ENCODE measurements at regions not wholly inside any gene's neighbourhood (a gene's known extent, or its start where the extent isn't known, plus 50 kb on each side); places are given as distances from the start of the nearest gene placed in this dataset.

GRCh38 chr16:52090080-52090479 lies 456.9 kb downstream of the TOX3 start:
- H3K36me3 ChIP-seq (ENCODE audit: control insufficient read depth, insufficient read depth, low read length): no peaks in the 10 kb centered on the region
- no peaks in the 10 kb centered on the region for H3K27me3 ChIP-seq (ENCODE audit: control insufficient read depth, insufficient read depth, low read length, poor library complexity, severe bottlenecking)
- H3K4me3 ChIP-seq (ENCODE audit: insufficient read depth, low read depth, low read length): no peak overlapping the region
- no peaks in the 10 kb centered on the region for H3K4me1 ChIP-seq (ENCODE audit: control insufficient read depth, insufficient read depth, low read length)
- no peaks in the 10 kb centered on the region for H3K9me3 ChIP-seq (ENCODE audit: control insufficient read depth, low read length)
- H3K27ac ChIP-seq (ENCODE audit: insufficient read depth, low read depth, low read length, poor library complexity, severe bottlenecking): no peak overlapping the region

- Histone ChIP-seq H3K4me3 (ENCODE audit: insufficient read depth, low read depth, low read length) (no peak overlapping the region), H3K4me1 (ENCODE audit: control insufficient read depth, insufficient read depth, low read length) (no peaks in the 10 kb centered on the region), H3K9me3 (ENCODE audit: control insufficient read depth, low read length) (no peaks in the 10 kb centered on the region), H3K27ac (ENCODE audit: insufficient read depth, low read depth, low read length, poor library complexity, severe bottlenecking) (no peak overlapping the region), H3K36me3 (ENCODE audit: control insufficient read depth, insufficient read depth, low read length) (no peaks in the 10 kb centered on the region), H3K27me3 (ENCODE audit: control insufficient read depth, insufficient read depth, low read length, poor library complexity, severe bottlenecking) (no peaks in the 10 kb centered on the region)
- WGBS, 2 experiments: 90 to 94% methylated on average over 1 of the region's 1 CpG
These were observed 457.5 kb downstream of the TOX3 start for GRCh38 chr16:52089476-52089875.

DNA sequence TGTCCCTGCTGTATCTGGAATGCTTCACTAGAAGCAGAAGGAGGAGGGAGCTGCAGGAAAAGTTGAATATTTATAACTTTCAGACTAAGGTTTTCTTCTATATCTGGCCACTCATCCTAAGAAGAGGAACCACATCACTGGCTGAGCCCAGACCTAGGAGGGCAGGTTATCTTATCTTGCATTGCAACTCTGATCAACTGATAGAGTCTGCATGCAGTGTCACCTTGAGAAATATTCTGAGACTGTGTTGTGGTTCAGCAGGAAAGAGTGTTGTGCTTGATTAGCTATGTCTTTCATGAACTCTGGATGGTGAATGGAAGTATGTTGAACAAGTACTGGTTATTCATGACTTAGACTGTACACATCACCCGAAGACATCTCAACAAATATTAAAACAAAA lies 460.0 kb downstream of the TOX3 start:
- WGBS, 2 experiments: no CpG with 5 or more reads among the region's 1 CpG
- no peak overlapping the region for H3K4me3 ChIP-seq (ENCODE audit: insufficient read depth, low read depth, low read length)
- no peaks in the 10 kb centered on the region for H3K36me3 ChIP-seq (ENCODE audit: control insufficient read depth, insufficient read depth, low read length)

GRCh38 chr16:52078716-52079655 lies 468.0 kb downstream of the TOX3 start:
- no peak overlapping the region for H3K27ac ChIP-seq (ENCODE audit: insufficient read depth, low read depth, low read length, poor library complexity, severe bottlenecking)

More for the DNA sequence above, 460.0 kb downstream of the TOX3 start:
- H3K9me3 ChIP-seq (ENCODE audit: control insufficient read depth, low read length): no peaks in the 10 kb centered on the region
- H3K4me1 ChIP-seq (ENCODE audit: control insufficient read depth, insufficient read depth, low read length): no peaks in the 10 kb centered on the region
- H3K27me3 ChIP-seq (ENCODE audit: control insufficient read depth, insufficient read depth, low read length, poor library complexity, severe bottlenecking): no peaks in the 10 kb centered on the region
- H3K27ac ChIP-seq (ENCODE audit: insufficient read depth, low read depth, low read length, poor library complexity, severe bottlenecking): no peak overlapping the region

GRCh38 chr16:52077607-52078006 lies 469.3 kb downstream of the TOX3 start:
- Histone ChIP-seq H3K27ac (ENCODE audit: insufficient read depth, low read depth, low read length, poor library complexity, severe bottlenecking) (no peak overlapping the region), H3K4me1 (ENCODE audit: control insufficient read depth, insufficient read depth, low read length) (no peaks in the 10 kb centered on the region), H3K27me3 (ENCODE audit: control insufficient read depth, insufficient read depth, low read length, poor library complexity, severe bottlenecking) (no peaks in the 10 kb centered on the region), H3K36me3 (ENCODE audit: control insufficient read depth, insufficient read depth, low read length) (no peaks in the 10 kb centered on the region), H3K4me3 (ENCODE audit: insufficient read depth, low read depth, low read length) (no peak overlapping the region), H3K9me3 (ENCODE audit: control insufficient read depth, low read length) (no peaks in the 10 kb centered on the region)
- WGBS, 2 experiments: 93 to 96% methylated on average over 5 of the region's 5 CpGs

More at GRCh38 chr16:52078716-52079655, 468.0 kb downstream of the TOX3 start:
- Histone ChIP-seq H3K36me3 (ENCODE audit: control insufficient read depth, insufficient read depth, low read length) (no peaks in the 10 kb centered on the region), H3K4me3 (ENCODE audit: insufficient read depth, low read depth, low read length) (no peak overlapping the region), H3K27me3 (ENCODE audit: control insufficient read depth, insufficient read depth, low read length, poor library complexity, severe bottlenecking) (no peaks in the 10 kb centered on the region), H3K4me1 (ENCODE audit: control insufficient read depth, insufficient read depth, low read length) (no peaks in the 10 kb centered on the region), H3K9me3 (ENCODE audit: control insufficient read depth, low read length) (no peaks in the 10 kb centered on the region)
- WGBS, 2 experiments: 82 to 83% methylated on average over 3 of the region's 3 CpGs

DNA sequence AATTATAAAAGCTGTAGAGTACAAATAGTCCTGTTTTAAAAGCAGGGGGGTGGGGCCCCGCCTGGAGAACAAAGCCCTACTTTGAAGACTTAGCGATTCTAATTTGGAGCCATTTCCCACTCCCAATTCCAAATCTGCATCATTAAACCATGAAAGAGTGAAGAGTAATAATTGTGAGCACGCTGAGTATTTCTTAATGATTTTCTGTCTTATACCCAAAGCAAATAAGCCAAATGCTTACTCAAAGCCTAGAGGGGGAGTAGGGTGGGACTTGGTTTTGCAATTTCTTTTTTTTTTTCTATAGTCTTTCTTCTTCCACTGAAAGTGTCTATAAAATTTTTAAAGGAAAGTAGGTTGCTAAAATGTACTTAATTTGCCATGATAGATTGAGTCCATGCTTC lies 470.1 kb downstream of the TOX3 start:
- 93 to 100% methylated on average over 1 to 3 of the region's 3 CpGs for WGBS, 2 experiments
- Histone ChIP-seq H3K27ac (ENCODE audit: insufficient read depth, low read depth, low read length, poor library complexity, severe bottlenecking) (no peak overlapping the region), H3K9me3 (ENCODE audit: control insufficient read depth, low read length) (no peaks in the 10 kb centered on the region), H3K4me3 (ENCODE audit: insufficient read depth, low read depth, low read length) (no peak overlapping the region), H3K36me3 (ENCODE audit: control insufficient read depth, insufficient read depth, low read length) (no peaks in the 10 kb centered on the region), H3K4me1 (ENCODE audit: control insufficient read depth, insufficient read depth, low read length) (no peaks in the 10 kb centered on the region), H3K27me3 (ENCODE audit: control insufficient read depth, insufficient read depth, low read length, poor library complexity, severe bottlenecking) (no peaks in the 10 kb centered on the region)

DNA sequence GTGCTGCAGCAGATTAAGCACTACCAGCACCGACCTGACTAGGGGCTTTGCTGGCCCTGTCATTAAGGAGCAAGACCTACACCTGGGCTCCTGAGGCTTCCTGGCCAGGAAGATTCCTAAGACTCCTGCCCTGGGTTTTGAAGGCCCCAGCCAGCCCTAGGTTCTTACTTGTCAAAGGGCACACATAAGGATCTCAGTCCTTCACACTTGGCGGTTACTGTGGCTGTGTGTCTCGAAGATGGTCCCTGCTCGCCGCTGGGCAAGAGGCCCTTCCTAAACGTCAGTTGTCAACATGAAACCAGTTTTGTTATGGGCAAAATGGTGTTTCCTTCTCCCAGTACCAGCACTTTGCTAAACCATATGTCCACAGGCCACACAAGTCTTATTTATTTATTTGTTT lies 470.6 kb downstream of the TOX3 start:
- no peaks in the 10 kb centered on the region for H3K27me3 ChIP-seq (ENCODE audit: control insufficient read depth, insufficient read depth, low read length, poor library complexity, severe bottlenecking)
- H3K36me3 ChIP-seq (ENCODE audit: control insufficient read depth, insufficient read depth, low read length): no peaks in the 10 kb centered on the region
- H3K9me3 ChIP-seq (ENCODE audit: control insufficient read depth, low read length): no peaks in the 10 kb centered on the region
- H3K27ac ChIP-seq (ENCODE audit: insufficient read depth, low read depth, low read length, poor library complexity, severe bottlenecking): no peak overlapping the region
- no peak overlapping the region for H3K4me3 ChIP-seq (ENCODE audit: insufficient read depth, low read depth, low read length)
- WGBS, 2 experiments: 91 to 99% methylated on average over 6 of the region's 6 CpGs
- no peaks in the 10 kb centered on the region for H3K4me1 ChIP-seq (ENCODE audit: control insufficient read depth, insufficient read depth, low read length)

DNA sequence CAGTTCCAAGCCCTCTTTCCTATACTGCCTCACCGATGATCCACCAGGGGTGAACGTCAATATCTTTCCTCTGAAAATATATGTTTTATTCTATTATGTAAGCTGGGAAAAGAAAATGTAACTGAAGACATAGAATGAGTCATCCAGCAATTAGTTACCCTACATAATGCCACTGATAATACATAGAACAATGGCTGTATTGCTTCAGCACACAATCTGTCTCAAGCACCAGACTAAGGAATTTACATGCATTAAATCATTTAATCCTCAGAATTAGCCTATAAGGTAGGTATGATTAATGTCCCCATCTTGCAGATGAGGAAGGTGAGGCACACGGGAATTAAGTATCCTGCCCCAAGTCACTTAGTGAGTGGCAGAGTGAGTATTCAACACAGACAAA lies 472.8 kb downstream of the TOX3 start:
- no peak overlapping the region for H3K27ac ChIP-seq (ENCODE audit: insufficient read depth, low read depth, low read length, poor library complexity, severe bottlenecking)
- WGBS, 2 experiments: 90 to 94% methylated on average over 2 of the region's 3 CpGs
- H3K4me1 ChIP-seq (ENCODE audit: control insufficient read depth, insufficient read depth, low read length): no peaks in the 10 kb centered on the region
- H3K4me3 ChIP-seq (ENCODE audit: insufficient read depth, low read depth, low read length): no peak overlapping the region
- H3K9me3 ChIP-seq (ENCODE audit: control insufficient read depth, low read length): no peaks in the 10 kb centered on the region
- no peaks in the 10 kb centered on the region for H3K36me3 ChIP-seq (ENCODE audit: control insufficient read depth, insufficient read depth, low read length)
- H3K27me3 ChIP-seq (ENCODE audit: control insufficient read depth, insufficient read depth, low read length, poor library complexity, severe bottlenecking): no peaks in the 10 kb centered on the region

DNA sequence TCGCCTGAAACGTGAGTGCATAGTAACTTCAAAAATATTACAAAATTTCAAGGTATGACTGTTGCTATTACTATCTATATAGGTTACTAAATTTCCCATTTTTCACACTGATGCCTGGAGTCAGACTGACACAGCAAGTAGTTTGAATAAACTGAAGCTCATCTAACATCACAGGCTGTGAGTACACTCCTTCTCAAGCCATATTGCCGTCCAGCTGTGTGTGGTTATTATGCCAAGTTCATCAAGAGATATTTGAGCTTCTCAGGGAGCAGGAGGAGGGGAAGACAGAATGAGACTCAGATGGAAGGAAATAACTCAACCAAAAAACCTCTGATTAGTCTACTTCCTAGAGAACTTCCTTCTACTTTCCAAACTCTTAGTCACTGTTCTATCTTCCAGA lies 473.9 kb downstream of the TOX3 start:
- Histone ChIP-seq H3K4me3 (ENCODE audit: insufficient read depth, low read depth, low read length) (no peak overlapping the region), H3K4me1 (ENCODE audit: control insufficient read depth, insufficient read depth, low read length) (no peaks in the 10 kb centered on the region), H3K27me3 (ENCODE audit: control insufficient read depth, insufficient read depth, low read length, poor library complexity, severe bottlenecking) (no peaks in the 10 kb centered on the region), H3K27ac (ENCODE audit: insufficient read depth, low read depth, low read length, poor library complexity, severe bottlenecking) (no peak overlapping the region), H3K9me3 (ENCODE audit: control insufficient read depth, low read length) (no peaks in the 10 kb centered on the region), H3K36me3 (ENCODE audit: control insufficient read depth, insufficient read depth, low read length) (no peaks in the 10 kb centered on the region)
- 90 to 95% methylated on average over 3 of the region's 3 CpGs for WGBS, 2 experiments

- Histone ChIP-seq H3K36me3 (ENCODE audit: control insufficient read depth, insufficient read depth, low read length) (no peaks in the 10 kb centered on the region), H3K4me1 (ENCODE audit: control insufficient read depth, insufficient read depth, low read length) (no peaks in the 10 kb centered on the region), H3K27me3 (ENCODE audit: control insufficient read depth, insufficient read depth, low read length, poor library complexity, severe bottlenecking) (no peaks in the 10 kb centered on the region), H3K9me3 (ENCODE audit: control insufficient read depth, low read length) (no peaks in the 10 kb centered on the region), H3K27ac (ENCODE audit: insufficient read depth, low read depth, low read length, poor library complexity, severe bottlenecking) (no peak overlapping the region), H3K4me3 (ENCODE audit: insufficient read depth, low read depth, low read length) (no peak overlapping the region)
- 81 to 85% methylated on average over 4 of the region's 4 CpGs for WGBS, 2 experiments
These were observed 475.8 kb downstream of the TOX3 start for GRCh38 chr16:52071101-52071500.
